HepG2 (cell line): ENCODE measurements at regions not wholly inside any gene's neighbourhood (a gene's known extent, or its start where the extent isn't known, plus 50 kb on each side); places are given as distances from the start of the nearest gene placed in this dataset.

Source experiments
- ATAC-seq: fragments of 200-7000 bp; cut with Tn5 transposase; 3 replicates; pipeline ENCODE4 v1.9.1; 2020; ENCODE audit warnings: mild to moderate bottlenecking, moderate library complexity
- BruUV-seq: library from RNA; stranded (reverse); fragments of 400-500 nt; replicated peaks from 2 replicates; lab custom pipeline; 2021; lab: Mats Ljungman, UMichigan
- CTCF ChIA-PET: fragments of 300-600 bp; formaldehyde crosslinking; extraction: SDS; loops from one replicate; lab custom pipeline; 2021; ENCODE audit warnings: low total read pairs, inconsistent platforms, low intra/inter-chr PET ratio; lab: Yijun Ruan, JAX
- POLR2A ChIA-PET: fragments of 350-600 bp; sonication (Branson Sonifier 250); formaldehyde crosslinking; loops from one replicate; lab custom pipeline; 2020; ENCODE audit warnings: antibody characterized with exemption, inconsistent platforms; lab: Yijun Ruan, JAX
- DNase-seq: peaks from one replicate; pipeline ENCODE4 v3.0.0-alpha.2; 2015; ENCODE audit warnings: low spot score
- FAIRE-seq: peaks from 3 replicates; lab custom pipeline; 2011; peaks lifted over from hg19 to GRCh38; lab: Jason Lieb, UNC
- H2AFZ ChIP-seq: one replicate; pipeline ENCODE4 v1.6.1; 2011; ENCODE audit warnings: low read length, inconsistent platforms
- H3K27ac ChIP-seq: fragments of 300-600 bp; 3 replicates; pipeline ENCODE4 v1.8.0; 2011; ENCODE audit warnings: mixed run types, mild to moderate bottlenecking, mixed read lengths, low read length, inconsistent platforms; ENCODE audit not compliant: insufficient read depth; ENCODE audit errors: extremely low read length
- H3K27me3 ChIP-seq, 2 experiments: fragments of 200-600 bp in 1 of 2; 2 replicates in 1 of 2; 3 replicates in 1 of 2; pipeline versions ENCODE4 v1.6.0 to v1.8.0; 2011; ENCODE audit warnings: low read length in 2 of 2, mild to moderate bottlenecking in 2 of 2, moderate library complexity in 2 of 2, inconsistent platforms in 1 of 2; ENCODE audit not compliant: insufficient read depth in 2 of 2, control insufficient read depth in 1 of 2
- H3K36me3 ChIP-seq, 2 experiments: fragments of 200-600 bp in 1 of 2; replicated peaks in 1 of 2; 2 replicates in 1 of 2; 3 replicates in 1 of 2; pipeline versions ENCODE4 v1.5.1 to v1.8.0; 2011; ENCODE audit warnings: low read length in 2 of 2, inconsistent platforms in 1 of 2; ENCODE audit not compliant: insufficient read depth in 2 of 2, control insufficient read depth in 1 of 2
- H3K4me1 ChIP-seq: 2 replicates; pipeline ENCODE4 v1.5.1; 2012; ENCODE audit warnings: low read length, inconsistent platforms; ENCODE audit not compliant: insufficient read depth
- H3K4me2 ChIP-seq: 2 replicates; pipeline ENCODE4 v1.6.0; 2011; ENCODE audit warnings: low read depth, low read length, inconsistent platforms
- H3K4me3 ChIP-seq, 3 experiments: fragments of 200-600 bp in 1 of 3; sonication (generic), shearing (Covaris generic) in 1 of 3; replicated peaks in 1 of 3; 2 replicates each; pipeline ENCODE4 v1.5.1; 2011 to 2016; ENCODE audit warnings: low read length in 3 of 3, inconsistent platforms in 2 of 3, low read depth in 2 of 3, mild to moderate bottlenecking in 2 of 3, control low read depth in 1 of 3, mixed read lengths in 1 of 3; ENCODE audit not compliant: insufficient read depth in 1 of 3
- H3K79me2 ChIP-seq: one replicate; pipeline ENCODE4 v1.6.1; 2011; ENCODE audit warnings: low read length, inconsistent platforms; ENCODE audit not compliant: insufficient read depth
- H3K9ac ChIP-seq: 2 replicates; pipeline ENCODE4 v1.6.0; 2011; ENCODE audit warnings: mild to moderate bottlenecking, low read depth, low read length, inconsistent platforms; ENCODE audit not compliant: insufficient read depth
- H3K9me3 ChIP-seq: 2 replicates; pipeline ENCODE4 v1.5.1; 2012; ENCODE audit warnings: mild to moderate bottlenecking, low read length
- H4K20me1 ChIP-seq: 2 replicates; pipeline ENCODE4 v1.6.0; 2011; ENCODE audit warnings: inconsistent platforms, mild to moderate bottlenecking, low read length, moderate library complexity; ENCODE audit not compliant: insufficient read depth
- GFI1 ChIP-seq: sonication (generic); formaldehyde crosslinking; IDR thresholded peaks from 2 replicates; pipeline ENCODE4 v1.5.0; 2020; ENCODE audit warnings: missing genetic modification reagents, mild to moderate bottlenecking, borderline replicate concordance
- HNF1B ChIP-seq: sonication (generic); formaldehyde crosslinking; IDR thresholded peaks from 2 replicates; pipeline ENCODE4 v1.5.1; 2020; ENCODE audit warnings: mild to moderate bottlenecking, moderate library complexity, missing genetic modification reagents
- MYC ChIP-seq: sonication (generic); formaldehyde crosslinking; IDR thresholded peaks from 2 replicates; pipeline ENCODE4 v1.9.0; 2021; ENCODE audit warnings: missing genetic modification reagents, borderline replicate concordance
- NFIC ChIP-seq: IDR thresholded peaks from 2 replicates; pipeline ENCODE4 v1.6.1; 2012; ENCODE audit warnings: mild to moderate bottlenecking, low read length, inconsistent platforms
- NFKBIZ ChIP-seq: IDR thresholded peaks from 2 replicates; pipeline ENCODE4 v1.6.1; 2018; ENCODE audit warnings: missing genetic modification reagents, missing compliant biosample characterization
- PHF21A ChIP-seq: sonication (generic); formaldehyde crosslinking; IDR thresholded peaks from 2 replicates; pipeline ENCODE4 v1.5.0; 2020; ENCODE audit warnings: mild to moderate bottlenecking, missing genetic modification reagents
- SALL2 ChIP-seq: sonication (generic); formaldehyde crosslinking; IDR thresholded peaks from 2 replicates; pipeline ENCODE4 v1.8.1; 2023; ENCODE audit warnings: mild to moderate bottlenecking, missing genetic modification reagents, inconsistent platforms
- SAP130 ChIP-seq: IDR thresholded peaks from 2 replicates; pipeline ENCODE4 v1.6.1; 2016; ENCODE audit warnings: low read depth
- SRF ChIP-seq: IDR thresholded peaks from 2 replicates; pipeline ENCODE4 v1.6.1; 2011; ENCODE audit warnings: mild to moderate bottlenecking, low read depth, low read length, moderate library complexity
- THAP9 ChIP-seq: sonication (generic); formaldehyde crosslinking; IDR thresholded peaks from 2 replicates; pipeline ENCODE4; 2020; ENCODE audit warnings: missing genetic modification reagents, mild to moderate bottlenecking, borderline replicate concordance
- XRCC5 ChIP-seq: fragments of 200-400 bp; formaldehyde crosslinking; optimal IDR thresholded peaks from 2 replicates; pipeline ENCODE3; 2017; ENCODE audit warnings: mild to moderate bottlenecking, low read length
- ZBTB42 ChIP-seq: sonication (generic); formaldehyde crosslinking; IDR thresholded peaks from 2 replicates; pipeline ENCODE4 v1.5.0; 2020; ENCODE audit warnings: mild to moderate bottlenecking, missing genetic modification reagents
- ZFX ChIP-seq: sonication (generic); formaldehyde crosslinking; IDR thresholded peaks from 2 replicates; pipeline ENCODE4 v1.4.0; 2020; ENCODE audit warnings: mild to moderate bottlenecking, low read depth, missing genetic modification reagents, moderate library complexity
- ZNF598 ChIP-seq: sonication (generic); formaldehyde crosslinking; IDR thresholded peaks from 2 replicates; pipeline ENCODE4 v1.5.1; 2020; ENCODE audit warnings: mild to moderate bottlenecking, missing genetic modification reagents, borderline replicate concordance
- ZNF644 ChIP-seq: IDR thresholded peaks from 2 replicates; pipeline ENCODE4 v1.6.1; 2016; ENCODE audit warnings: low read depth
- ZNF678 ChIP-seq: sonication (generic); formaldehyde crosslinking; IDR thresholded peaks from 2 replicates; pipeline ENCODE4 v1.4.0; 2020; ENCODE audit warnings: mild to moderate bottlenecking, missing genetic modification reagents
- WGBS: methylation state at CpG from one replicate; pipeline ENCODE4 v1.1.6; 2017; ENCODE audit warnings: low lambda C conversion rate; 5-methylcytosine and 5-hydroxymethylcytosine counted together
- in situ Hi-C: cut with HindIII; loops from 2 replicates; pipeline ENCODE4 v1.10.0; 2017; ENCODE audit warnings: low pct_unique_long_range_greater_than_20kb; ENCODE audit not compliant: extremely low pct_ligation_motif_present
- intact Hi-C: fragments of 100-400 bp; cut with micrococcal nuclease; formaldehyde crosslinking; loops from one replicate; pipeline ENCODE4 v1.10.0; 2022; ENCODE audit not compliant: unreplicated experiment
- TF ChIP-seq, protein P1 (sequence below): IDR thresholded peaks from 2 replicates; pipeline ENCODE4 v1.6.1; 2012; ENCODE audit warnings: low read depth, low read length, improper control_type of control experiment
- TF ChIP-seq, protein P2 (sequence below): IDR thresholded peaks from 2 replicates; pipeline ENCODE4 v1.6.1; 2012; ENCODE audit warnings: inconsistent platforms

- Histone ChIP-seq H3K4me2 (peak overlapping the region; percentile 58), H3K36me3 (no peaks in the 10 kb centered on the region), H3K4me1 (peaks cover 23% of the 10 kb centered on the region), H3K79me2 (no peaks in the 10 kb centered on the region), H3K9ac (no peak overlapping the region), H3K27me3 (peaks cover 0 to under 1% of the 10 kb centered on the region in 2 experiments; a peak in 1 of 5 replicates), H2AFZ (peak overlapping the region; percentile 52), H3K9me3 (no peaks in the 10 kb centered on the region), H3K4me3 (peak overlapping the region in 2 of 3 experiments; percentile 7 to 45; a peak in 3 of 6 replicates), H3K27ac (no peak overlapping the region), H4K20me1 (no peaks in the 10 kb centered on the region)
- intact Hi-C loops (loop anchor here (1.0 to 5.0 kb wide), 3 partner anchors 32 to 63 kb away; no protein-coding TSS in a partner anchor), in situ Hi-C loops (no loop called here)
- DNase-seq, result peak; percentile 82
- POLR2A ChIA-PET, result interaction anchor here (1.1 to 1.2 kb wide), 2 partner anchors 18 to 239 kb away, joined by 3 read pairs; partner anchors contain the start of gene LGR4
- peak; percentile 96 for ATAC-seq
- no TSS peak for BruUV-seq
- no peak for FAIRE-seq
- WGBS, result 15% methylated on average over 10 of the region's 10 CpGs
- CTCF ChIA-PET, result no interaction called here
- TF ChIP-seq SALL2 (CRISPR knock-in tag) (no peak), GFI1 (peak; percentile 74), MYC (CRISPR knock-in tag) (0 out of 2 replicates have a peak, but pooled peaks have one; percentile 27), NFKBIZ (CRISPR knock-in tag) (no peak), HNF1B (peak; percentile 41; the same call in 1 of the 2 replicates), NFIC (no peak), THAP9 (CRISPR knock-in tag) (no peak), ZNF644 (CRISPR knock-in tag) (peak; percentile 84), ZBTB42 (CRISPR knock-in tag) (no peak), SRF (no peak), SAP130 (peak; percentile 46; the same call in 1 of the 2 replicates), ZNF598 (0 out of 2 replicates have a peak, but pooled peaks have one; percentile 50), ZNF678 (CRISPR knock-in tag) (no peak), XRCC5 (no peak), ZFX (CRISPR knock-in tag) (peak; percentile 41; the same call in 1 of the 2 replicates), PHF21A (CRISPR knock-in tag) (no peak)
- TF ChIP-seq, protein P1, sequence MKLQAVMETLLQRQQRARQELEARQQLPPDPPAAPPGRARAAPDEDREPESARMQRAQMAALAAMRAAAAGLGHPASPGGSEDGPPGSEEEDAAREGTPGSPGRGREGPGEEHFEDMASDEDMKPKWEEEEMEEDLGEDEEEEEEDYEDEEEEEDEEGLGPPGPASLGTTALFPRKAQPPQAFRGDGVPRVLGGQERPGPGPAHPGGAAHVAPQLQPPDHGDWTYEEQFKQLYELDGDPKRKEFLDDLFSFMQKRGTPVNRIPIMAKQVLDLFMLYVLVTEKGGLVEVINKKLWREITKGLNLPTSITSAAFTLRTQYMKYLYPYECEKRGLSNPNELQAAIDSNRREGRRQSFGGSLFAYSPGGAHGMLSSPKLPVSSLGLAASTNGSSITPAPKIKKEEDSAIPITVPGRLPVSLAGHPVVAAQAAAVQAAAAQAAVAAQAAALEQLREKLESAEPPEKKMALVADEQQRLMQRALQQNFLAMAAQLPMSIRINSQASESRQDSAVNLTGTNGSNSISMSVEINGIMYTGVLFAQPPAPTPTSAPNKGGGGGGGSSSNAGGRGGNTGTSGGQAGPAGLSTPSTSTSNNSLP, result peak; percentile 51; the same call in 1 of the 2 replicates
- TF ChIP-seq, protein P2, sequence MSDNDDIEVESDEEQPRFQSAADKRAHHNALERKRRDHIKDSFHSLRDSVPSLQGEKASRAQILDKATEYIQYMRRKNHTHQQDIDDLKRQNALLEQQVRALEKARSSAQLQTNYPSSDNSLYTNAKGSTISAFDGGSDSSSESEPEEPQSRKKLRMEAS, result peak; percentile 64
These were observed 128.9 kb downstream of the CCDC34 start for GRCh38 chr11:27234043-27234668.
